HG03045 (cell line): ENCODE measurements at regions not wholly inside any gene's neighbourhood (a gene's known extent, or its start where the extent isn't known, plus 50 kb on each side); places are given as distances from the start of the nearest gene placed in this dataset.
"Not testable (repeated sequence)": the region's sequence is repeated elsewhere in the genome, so short reads cannot be mapped to it uniquely, and the experiment has no call there.

Experiments
- ATAC-seq: cut with Tn5 transposase; IDR thresholded peaks from one replicate; pipeline ENCODE4 v1.9.1; 2021; ENCODE audit warnings: mild to moderate bottlenecking, moderate library complexity; ENCODE audit not compliant: unreplicated experiment

DNA sequence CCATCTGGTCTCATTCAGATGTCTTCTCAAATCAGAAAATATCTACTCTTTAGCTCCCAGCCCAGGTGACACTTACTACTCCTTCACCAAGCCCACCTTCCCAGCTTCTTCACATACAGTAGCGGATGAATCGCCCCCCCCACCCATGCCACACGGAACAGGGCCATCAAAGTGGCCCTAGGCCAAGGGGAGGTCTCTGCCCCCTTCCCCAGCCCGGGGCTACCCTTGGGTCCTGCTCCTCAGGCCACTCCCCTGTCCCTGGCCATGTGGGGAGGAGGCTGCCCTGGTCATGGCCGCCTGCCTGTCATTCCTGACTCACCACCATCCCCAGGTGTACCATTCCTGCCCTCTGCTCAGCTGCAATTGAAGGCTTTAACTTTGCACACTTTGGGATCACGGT, 142.8 kb downstream of the NECTIN1 start:
- no peak for ATAC-seq

DNA sequence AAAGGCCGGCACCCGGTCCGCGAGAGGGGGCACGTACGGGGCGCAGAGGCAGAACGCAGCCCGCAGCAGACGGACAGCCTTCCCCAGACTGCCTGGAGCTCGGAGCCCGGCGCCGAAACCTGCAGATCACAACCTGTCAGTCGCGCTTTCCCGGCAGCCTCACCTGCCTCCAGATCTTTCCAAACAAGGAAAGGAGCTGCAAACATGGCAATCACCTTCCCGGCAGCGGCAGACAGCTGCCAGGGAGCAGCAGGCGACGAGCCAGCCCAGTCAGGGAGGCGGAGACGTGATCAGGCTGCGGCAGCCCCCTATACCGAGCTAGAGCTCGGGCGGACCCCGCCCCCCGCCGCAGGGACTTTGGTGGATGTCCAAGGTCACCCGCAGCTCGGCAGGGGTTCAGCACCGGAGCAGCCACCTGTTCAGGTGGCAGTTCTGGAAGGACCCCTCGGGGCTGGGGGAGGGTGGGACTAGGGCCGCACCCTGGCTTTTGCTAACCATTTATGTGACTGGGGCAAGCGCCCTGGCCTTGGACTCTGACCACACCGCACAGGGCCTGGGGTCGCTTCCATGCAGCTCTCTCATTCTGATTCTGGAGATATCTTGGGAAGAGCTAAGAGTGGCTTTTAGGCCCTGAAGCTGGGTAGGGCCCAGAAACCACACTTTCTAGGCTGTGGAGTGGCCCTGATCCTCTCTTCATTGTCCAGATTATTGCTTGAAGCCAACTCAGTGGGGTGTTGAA, 143.8 kb downstream of the NECTIN1 start:
- no peak for ATAC-seq

DNA sequence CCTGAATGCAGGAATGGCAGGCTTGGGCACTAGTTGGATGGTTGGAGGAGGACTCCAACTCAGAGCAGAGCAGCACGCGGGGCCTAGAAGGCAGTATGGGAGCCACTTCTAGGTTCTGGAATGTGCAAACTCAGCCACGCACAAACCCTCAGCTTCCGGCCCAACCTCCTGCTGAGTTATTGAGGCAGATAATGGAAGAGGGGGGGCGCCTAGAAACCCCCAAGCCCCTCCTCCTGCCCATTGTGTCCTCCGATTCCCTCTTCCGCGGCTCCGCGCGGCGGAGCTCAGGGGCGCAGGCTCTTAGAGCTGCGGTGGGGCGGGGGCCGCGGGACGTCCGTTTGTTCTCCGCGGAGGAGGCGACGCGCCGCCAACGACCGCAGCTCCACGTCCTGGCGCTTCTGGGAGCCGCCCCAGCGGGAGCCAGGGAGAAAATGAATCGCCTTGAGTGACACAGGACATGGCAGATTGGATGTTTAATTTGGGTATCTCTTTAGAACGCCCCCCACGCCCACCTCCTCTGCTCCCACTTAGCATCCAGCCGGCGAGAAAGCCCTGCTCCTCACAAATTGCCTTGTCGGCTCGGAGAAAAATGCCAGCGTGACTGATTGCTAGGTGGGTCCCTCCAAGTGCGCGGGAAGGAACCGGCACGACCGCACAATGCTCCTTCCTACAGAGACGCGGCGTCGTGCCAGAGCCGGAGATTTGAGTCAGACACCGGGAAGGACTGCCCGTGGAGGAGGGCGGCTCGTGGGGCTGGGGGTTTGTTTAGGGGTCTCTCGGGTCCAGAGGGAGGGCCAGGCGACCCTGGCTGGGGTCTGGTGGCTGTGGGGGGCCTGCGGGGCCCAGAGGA, 144.6 kb downstream of the NECTIN1 start:
- ATAC-seq: no peak

DNA sequence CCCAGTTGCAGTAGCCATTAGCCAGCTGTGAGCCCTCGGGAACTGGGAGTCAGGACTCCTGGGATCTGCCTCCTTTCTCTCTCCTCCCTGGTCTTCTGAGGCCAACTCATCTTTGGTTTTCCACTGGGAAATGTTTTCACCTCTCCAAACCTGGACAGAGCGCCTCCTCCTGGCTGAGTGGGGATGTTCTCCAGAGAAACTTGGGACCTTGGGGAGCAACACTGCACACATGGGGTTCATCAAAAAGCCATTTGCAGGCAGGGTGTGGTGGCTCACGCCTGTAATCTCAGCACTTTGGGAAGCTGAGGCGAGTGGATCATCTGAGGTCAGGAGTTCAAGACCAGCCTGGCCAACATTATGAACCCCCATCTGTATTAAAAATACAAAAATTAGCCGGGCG, 145.4 kb downstream of the NECTIN1 start:
- ATAC-seq: no peak

DNA sequence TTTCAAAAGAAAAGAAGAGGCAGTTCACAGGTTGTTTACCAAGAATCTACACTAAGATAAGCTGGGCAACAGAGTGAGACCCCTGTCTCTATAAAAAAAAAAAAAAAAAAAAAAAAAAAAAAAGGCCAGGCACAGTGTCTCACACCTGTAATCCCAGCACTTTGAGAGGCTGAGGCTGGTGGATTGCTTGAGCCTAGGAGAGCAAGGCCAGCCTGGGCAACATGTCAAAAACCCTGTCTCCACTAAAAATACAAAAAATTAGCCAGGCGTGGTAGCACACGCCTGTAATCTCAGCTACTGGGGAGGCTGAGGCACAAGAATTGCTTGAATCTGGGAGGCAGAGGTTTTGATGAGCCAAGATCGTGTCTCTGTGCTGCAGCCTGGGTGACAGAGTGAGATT, 147.6 kb downstream of the NECTIN1 start:
- ATAC-seq: not testable (repeated sequence)

DNA sequence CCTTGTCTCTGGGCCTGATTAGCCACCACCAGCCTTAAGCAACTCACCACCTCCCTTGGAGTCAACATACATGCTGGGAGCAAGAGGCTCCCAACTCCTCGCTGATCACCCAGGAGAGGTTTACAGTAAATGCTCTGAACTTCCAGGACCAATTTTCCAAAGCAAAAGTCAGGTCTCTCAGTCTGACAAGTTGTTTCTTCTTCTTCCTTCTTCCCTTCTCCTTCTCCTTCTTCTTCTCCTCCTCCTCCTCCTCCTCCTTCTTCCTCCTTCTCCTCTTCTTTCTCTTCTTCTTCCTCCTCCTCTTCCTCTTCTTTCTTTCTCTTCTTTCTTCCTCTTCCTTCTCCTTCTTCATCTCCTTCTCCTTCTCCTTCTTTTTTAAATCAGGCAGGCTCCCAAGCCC, 148.2 kb downstream of the NECTIN1 start:
- no peak for ATAC-seq

DNA sequence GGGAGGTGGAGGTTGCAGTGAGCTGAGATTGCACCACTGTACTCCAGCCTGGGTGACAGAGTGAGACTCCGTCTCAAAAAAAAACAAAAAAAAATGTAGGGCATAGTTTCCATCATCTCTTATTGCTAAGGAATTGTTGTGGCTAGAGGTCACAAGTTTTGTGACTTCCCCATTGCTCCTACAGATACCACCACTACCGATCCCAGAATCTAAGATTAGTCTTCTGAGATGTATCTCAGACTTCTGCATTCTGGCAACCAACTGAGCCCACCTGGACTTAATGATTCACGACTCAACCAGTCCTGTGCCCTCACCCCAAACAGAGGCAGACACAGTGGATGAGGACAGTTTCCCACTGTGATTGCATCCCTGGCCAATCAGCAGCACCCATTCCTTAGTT, 148.9 kb downstream of the NECTIN1 start:
- no peak for ATAC-seq

DNA sequence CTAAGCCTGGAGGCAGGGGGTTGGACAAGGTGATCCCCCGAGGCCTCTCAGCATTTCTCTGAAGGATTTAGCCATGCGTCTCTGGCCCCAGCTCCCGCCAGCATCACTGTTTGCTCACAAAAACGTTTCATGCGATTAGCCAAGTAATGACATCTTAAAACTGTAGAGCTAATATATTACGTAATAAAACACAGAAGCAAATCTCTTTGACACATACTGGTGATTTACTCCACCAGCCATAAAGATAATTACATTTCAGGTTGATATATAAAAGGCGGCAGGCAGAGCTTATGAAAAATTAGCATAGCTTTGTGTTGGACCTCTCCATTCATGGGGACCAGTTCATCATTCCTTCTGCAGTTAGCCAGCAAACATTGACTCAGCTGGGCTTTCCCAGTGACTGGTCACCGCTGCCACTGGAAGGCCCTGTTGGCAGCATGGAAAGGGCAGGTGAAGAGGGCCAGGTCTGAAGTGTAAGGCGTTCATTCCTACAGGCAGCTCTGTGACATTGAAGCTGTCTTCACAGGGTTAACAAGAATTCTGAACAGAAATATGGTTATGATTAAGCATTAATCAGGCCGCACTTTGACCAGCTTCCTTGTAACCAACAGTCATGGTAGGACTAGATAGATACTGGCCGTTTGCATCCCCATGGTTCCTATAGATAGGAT, 150.3 kb downstream of the NECTIN1 start:
- ATAC-seq: no peak

DNA sequence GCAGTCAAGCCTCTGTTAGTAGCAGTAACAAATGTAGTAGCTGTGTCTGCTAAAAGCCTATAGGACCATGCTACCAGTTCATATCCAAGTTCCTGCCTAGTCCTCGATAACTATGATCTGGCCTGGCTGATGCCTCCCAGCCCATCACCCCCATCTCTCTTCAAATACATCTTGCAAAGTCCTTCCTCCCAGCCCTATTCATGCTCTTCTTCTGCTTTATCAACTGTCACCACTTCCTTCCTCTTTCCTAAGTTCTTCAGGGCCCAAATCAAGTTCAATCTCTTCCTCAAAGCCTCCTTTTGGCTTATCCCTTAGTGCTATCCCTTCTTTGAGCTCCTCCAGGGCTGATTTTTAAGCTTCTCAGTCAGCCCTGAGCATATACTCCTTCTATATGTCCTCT, 150.9 kb upstream of the THY1 start:
- ATAC-seq: no peak

DNA sequence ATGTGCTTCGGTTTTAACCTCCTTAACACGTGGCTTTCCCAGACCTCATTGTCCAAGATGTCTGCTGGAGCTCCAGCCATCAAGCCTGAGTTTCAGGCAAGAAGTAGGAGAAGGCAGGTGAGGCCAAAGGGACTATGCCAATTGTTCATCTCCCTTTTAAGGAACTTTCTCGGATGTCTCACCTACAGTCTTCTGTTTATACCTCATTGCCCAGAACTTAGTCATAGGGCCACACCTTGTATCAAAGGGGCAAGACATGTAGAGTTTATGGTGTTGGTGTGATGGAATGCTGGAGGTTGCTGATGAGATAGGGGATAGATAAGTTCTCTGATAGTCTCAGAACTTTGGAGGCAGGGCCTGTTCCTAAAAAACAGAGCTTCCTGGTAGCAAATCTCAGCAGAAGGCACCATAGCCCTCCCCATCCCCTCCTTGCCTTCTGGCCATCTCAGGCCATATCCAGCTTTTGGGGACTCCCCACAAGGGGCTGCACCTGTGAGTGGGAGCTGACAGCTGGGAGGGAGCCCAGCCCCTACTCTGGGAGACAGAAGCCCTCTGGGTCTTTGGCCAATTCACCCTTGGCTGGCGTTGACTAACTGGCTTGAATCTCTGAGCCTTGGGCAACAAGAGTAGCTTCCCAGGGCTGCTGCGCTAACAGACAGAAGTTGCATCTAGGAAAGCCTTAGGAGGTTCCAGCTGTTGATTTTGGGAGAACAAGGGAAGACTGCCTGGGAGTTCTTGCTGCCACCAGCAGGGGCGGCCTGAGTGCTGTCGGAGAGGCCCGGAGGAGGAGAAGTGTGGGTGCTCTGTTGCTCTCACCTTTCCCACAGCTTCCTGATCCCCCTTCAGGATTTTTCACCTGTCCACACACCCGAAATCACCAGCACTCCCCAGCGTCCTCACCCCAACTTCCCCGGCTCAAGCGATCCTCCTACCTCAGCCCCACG, 149.8 kb upstream of the THY1 start:
- no peak for ATAC-seq

DNA sequence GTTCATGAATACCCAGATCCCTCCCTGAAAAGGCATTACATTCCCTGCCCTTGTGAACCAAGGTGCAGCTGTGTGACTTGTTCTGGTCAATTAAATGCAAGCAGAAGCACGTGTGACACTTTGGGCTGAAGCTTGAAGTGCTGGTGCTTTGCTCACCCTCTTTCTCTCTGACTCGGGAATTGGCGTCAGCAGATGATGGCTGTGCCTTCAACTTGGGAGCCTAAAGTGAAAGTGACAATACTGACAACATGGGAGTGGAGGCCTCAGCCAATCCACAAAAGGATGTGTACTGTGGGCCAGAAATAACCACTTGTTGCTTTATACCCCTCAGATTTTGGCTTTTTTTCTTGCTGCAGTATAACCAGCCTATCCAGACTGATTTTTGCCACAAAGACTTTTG, 148.3 kb upstream of the THY1 start:
- no peak for ATAC-seq

DNA sequence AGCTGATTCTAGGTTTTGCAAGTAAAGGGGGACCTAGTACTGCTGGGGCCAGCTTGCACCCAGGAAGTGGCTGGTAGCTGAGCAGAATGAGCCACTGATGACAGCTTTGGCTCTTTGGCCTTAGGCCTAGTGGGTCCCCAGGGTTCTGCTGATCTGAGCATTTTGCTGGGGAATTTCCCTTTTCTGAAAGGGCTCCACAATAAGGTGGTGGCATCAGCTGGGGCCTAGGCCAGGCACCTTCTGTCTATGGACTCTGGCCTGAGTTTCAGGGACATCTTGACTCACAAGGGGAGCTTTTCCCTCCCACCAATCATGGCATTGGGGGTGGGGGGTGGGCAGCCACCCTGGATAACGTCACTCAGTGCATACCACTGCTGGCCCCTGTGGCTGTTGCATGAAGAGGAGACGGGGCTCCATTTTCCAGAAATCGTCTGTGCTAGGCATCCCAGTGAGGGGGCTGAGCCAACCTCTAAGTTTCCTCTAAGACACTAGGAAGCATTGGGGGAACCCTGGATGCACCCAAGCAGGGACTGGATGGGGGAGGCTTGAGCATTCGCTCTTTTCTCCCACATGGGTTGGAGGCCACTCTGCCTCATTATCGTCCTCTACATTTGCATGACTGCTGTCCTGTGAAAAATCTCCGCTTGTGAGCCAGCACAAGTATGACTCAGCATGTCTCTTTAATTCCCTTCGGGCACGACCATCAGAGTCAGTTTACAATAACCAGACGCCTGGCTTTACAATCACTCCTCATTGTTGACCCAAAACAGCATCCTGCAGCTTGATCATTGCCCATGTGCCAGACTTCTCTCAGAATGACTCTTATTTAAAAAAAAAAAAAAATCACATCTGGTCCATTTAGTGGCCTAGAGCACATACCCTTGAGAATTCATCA, 145.0 kb upstream of the THY1 start:
- ATAC-seq: no peak

DNA sequence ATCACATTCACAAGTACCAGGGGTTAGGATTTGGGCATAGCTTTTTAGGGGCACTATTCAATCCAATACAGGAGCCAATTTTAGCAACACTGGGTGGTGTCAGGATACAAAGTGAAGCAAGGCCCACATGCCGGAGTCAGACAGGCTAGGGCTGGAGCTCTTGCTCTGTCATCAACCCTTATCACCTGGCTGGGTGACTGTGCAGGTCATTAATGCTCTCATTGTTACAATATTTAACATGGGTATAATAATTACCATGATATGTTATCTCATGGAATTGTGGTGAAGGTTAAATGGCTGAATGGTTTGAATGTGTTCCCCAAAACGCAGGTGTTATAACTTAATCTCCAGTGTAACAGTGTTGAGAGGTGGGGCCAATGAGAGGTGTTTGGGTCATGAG, 143.3 kb upstream of the THY1 start:
- ATAC-seq: no peak

DNA sequence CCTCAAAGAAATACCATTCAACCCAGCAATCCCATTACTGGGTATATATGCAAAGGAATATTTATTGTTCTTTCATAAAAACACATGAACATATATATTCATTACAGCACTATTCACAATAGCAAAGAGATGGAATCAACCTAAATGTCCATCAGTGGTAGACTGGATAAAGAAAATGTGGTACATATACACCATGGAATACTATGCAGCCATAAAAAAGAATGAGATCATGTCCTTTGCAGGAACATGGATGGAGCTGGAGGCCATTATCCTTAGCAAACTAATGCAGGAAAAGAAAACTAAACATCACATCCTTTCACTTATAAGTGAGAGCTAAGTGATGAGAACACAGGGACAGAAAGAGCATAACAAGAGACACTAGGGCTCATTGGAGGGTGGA, 142.7 kb upstream of the THY1 start:
- ATAC-seq: not testable (repeated sequence)

DNA sequence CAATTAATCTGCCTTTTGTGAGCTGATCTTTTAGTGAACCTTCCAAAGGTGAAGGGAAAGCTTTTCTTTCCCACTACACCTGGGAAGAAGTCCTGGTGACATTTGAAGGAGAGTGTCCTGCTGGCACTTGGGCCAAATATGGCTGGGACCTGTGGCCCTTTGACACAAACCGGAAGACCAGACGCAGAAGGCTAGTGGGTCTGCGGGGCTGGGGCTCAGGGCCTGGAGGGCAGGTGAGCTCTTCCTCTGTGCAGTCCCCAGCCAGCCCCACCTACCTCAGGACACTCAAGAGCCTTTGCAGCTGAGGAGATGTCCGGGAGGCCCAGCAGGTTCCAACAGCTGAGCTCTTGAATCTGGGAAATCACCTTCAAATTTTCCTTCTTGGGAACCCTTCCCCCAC, 138.0 kb upstream of the THY1 start:
- ATAC-seq: no peak

DNA sequence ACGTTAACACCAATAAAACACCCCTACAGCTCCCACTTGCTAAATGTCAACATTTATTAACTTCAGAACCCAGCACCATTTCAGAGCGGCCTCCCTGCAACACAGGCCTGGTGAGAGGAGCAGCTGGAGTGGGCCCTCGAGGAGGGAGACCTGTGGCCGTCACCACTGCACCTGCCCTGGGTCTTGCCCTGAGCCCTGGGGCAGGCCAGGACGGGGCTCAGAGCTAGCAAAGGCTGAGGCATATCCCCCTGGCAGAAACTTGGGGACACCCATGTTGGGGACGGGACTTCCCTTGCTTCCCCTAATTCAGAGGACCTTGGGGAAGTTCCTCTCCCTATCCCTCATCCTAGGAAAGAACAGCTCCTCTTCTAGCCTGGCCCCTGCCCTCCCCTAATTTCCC, 137.3 kb upstream of the THY1 start:
- ATAC-seq: no peak

DNA sequence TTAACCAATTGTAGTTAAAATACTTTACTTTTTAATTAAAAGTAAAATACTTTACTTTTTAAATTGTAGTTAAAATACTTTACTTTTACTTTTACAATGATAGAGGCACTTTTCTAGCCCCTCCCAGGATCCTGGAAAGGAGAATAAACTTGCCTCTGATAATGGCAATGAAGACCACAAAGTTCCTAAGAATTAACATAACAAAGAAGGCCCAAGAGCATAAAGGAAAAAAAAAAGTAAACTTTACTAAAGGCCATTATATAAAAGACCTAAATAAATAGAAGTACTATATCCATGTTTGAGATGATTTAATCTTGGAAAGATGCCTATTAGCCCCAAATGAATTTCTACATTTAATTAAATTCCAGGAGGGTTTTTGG, 129.1 kb upstream of the THY1 start:
- ATAC-seq: no peak

DNA sequence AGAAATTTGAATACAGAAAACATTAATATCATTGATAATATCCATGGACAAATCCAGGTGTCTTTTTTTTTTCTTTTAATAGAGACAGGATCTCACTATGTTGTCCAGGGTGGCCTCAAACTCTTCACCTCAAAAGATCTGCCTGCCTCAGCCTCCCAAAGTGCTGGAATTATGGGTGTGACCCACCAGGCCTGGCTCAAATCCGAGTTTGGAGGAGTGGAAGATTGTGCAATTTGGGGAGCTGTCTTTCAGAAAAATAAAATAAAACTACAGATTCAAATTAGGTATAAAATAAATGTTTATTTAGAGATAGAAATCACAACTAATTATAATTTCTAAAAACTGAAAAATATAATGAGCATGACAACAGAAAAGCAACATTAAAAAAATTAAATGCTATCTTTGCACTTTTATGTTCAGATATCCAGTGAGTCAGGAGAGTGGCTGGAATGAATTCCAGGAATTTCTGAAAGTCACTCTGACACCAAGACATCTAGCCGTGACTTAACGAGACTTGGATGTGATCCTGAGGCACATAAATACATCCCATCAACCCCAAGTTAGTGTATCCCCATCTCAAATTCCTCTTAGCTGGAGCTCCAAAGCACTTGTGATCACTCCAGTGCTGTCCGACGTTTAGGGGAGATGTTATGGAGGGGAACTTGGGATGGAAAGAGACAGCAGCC, 128.6 kb upstream of the THY1 start:
- no peak for ATAC-seq

DNA sequence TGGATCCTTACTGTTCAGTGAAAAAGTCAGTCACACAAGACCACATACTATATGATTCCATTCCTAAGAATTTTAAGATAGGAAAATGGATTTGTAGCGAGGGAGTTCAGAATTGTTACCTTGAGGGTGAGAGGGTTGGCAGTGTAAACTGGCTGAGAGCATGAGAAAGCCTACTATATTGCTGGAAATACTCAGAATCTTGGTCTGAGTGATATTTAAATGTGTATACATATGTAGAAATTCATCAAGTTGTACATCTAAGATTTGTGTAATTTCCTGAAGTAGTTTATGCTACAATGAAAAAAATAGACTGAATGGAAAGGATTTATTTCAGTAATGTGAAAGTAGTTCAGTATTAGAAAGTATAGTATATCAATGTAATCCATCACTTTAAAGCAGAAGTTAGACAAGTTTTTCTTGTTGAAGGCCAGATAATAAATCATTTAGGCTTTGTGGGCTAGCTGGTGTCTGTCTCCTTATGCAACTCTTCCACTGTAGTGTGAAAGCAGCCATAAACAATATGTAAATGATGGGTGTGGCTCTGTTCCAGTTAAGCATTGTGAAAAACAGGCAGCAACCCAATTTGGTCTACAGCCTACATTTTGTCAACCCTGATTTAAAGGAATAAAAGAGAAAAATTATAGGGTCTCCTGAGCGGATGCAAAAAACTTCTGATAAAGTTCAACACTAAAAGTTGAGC, 127.2 kb upstream of the THY1 start:
- no peak for ATAC-seq
